DOHH2 (cell line): ENCODE measurements at regions not wholly inside any gene's neighbourhood (a gene's known extent, or its start where the extent isn't known, plus 50 kb on each side); places are given as distances from the start of the nearest gene placed in this dataset.
"Not testable (repeated sequence)": the region's sequence is repeated elsewhere in the genome, so short reads cannot be mapped to it uniquely, and the experiment has no call there.

Source experiments
- H3F3A ChIP-seq: fragments of 200-600 bp; sonication (generic), shearing (Covaris generic); 2 replicates; pipeline ENCODE4 v1.6.0; 2016; ENCODE audit warnings: antibody characterized with exemption, mild to moderate bottlenecking; ENCODE audit not compliant: control insufficient read depth, insufficient read depth
- H3K27ac ChIP-seq: fragments of 200-600 bp; sonication (generic); 2 replicates; pipeline ENCODE4 v1.5.1; 2014; ENCODE audit warnings: low read depth, mild to moderate bottlenecking, low read length, moderate library complexity
- H3K27me3 ChIP-seq: fragments of 200-600 bp; sonication (generic); 2 replicates; pipeline ENCODE4 v1.6.1; 2014; ENCODE audit warnings: mild to moderate bottlenecking, low read length, mixed read lengths; ENCODE audit not compliant: control insufficient read depth
- H3K36me3 ChIP-seq: fragments of 200-600 bp; sonication (generic); 2 replicates; pipeline ENCODE4 v1.6.1; 2014; ENCODE audit warnings: mild to moderate bottlenecking, low read length, moderate library complexity, mixed read lengths; ENCODE audit not compliant: control insufficient read depth
- H3K4me1 ChIP-seq: fragments of 200-600 bp; sonication (generic); 2 replicates; pipeline ENCODE4 v1.6.1; 2014; ENCODE audit warnings: mild to moderate bottlenecking, low read length, mixed read lengths; ENCODE audit not compliant: control insufficient read depth
- H3K4me2 ChIP-seq: fragments of 200-600 bp; sonication (generic); 2 replicates; pipeline ENCODE4 v1.6.0; 2014; ENCODE audit warnings: mild to moderate bottlenecking, low read length, moderate library complexity
- H3K4me3 ChIP-seq: fragments of 200-600 bp; sonication (generic); 2 replicates; pipeline ENCODE4 v1.5.1; 2014; ENCODE audit warnings: mild to moderate bottlenecking, low read length, mixed read lengths
- H3K79me2 ChIP-seq: fragments of 200-600 bp; sonication (generic); 2 replicates; pipeline ENCODE4 v1.6.1; 2014; ENCODE audit warnings: mild to moderate bottlenecking, low read length, mixed read lengths; ENCODE audit not compliant: control insufficient read depth
- H3K9me2 ChIP-seq: fragments of 200-600 bp; sonication (generic); replicated peaks from 2 replicates; pipeline ENCODE4 v1.6.1; 2014; ENCODE audit warnings: mild to moderate bottlenecking, low read length, mixed read lengths; ENCODE audit not compliant: control insufficient read depth
- H3K9me3 ChIP-seq: fragments of 200-600 bp; sonication (generic); 2 replicates; pipeline ENCODE4 v1.6.1; 2014; ENCODE audit warnings: antibody characterized with exemption, low read length, mixed read lengths; ENCODE audit not compliant: control insufficient read depth, insufficient read depth
- H4K20me1 ChIP-seq: fragments of 200-600 bp; sonication (generic); 2 replicates; pipeline ENCODE4 v1.6.0; 2014; ENCODE audit warnings: low read depth, mild to moderate bottlenecking, antibody characterized with exemption, low read length, moderate library complexity; ENCODE audit not compliant: control insufficient read depth, insufficient read depth
- CTCF ChIP-seq: fragments of 200-600 bp; sonication (generic); IDR thresholded peaks from one replicate; pipeline ENCODE4 v1.5.1; 2014; ENCODE audit warnings: antibody characterized with exemption, mild to moderate bottlenecking, low read depth, low read length; ENCODE audit not compliant: poor library complexity, severe bottlenecking
- EZH2phosphoT487 ChIP-seq: fragments of 200-600 bp; sonication (generic); IDR thresholded peaks from 2 replicates; pipeline ENCODE4 v1.6.1; 2017; ENCODE audit warnings: borderline replicate concordance, mild to moderate bottlenecking, antibody characterized with exemption, low read length, moderate library complexity, mixed read lengths

- H3K36me3 ChIP-seq = no peaks in the 10 kb centered on the region
- no peaks in the 10 kb centered on the region for H3K27me3 ChIP-seq
- H3K4me2 ChIP-seq = no peak overlapping the region
- H3K27ac ChIP-seq = no peak overlapping the region
- H3K4me3 ChIP-seq = no peak overlapping the region
- H3K9me2 ChIP-seq = no peaks in the 10 kb centered on the region
- H3K9me3 ChIP-seq = peaks cover 2% of the 10 kb centered on the region; the same call in 1 of the 2 replicates
- no peaks in the 10 kb centered on the region for H3K79me2 ChIP-seq
- H3F3A ChIP-seq = no peaks in the 10 kb centered on the region
- H3K4me1 ChIP-seq = no peaks in the 10 kb centered on the region
- H4K20me1 ChIP-seq = no peaks in the 10 kb centered on the region
- TF ChIP-seq CTCF (no peak), EZH2phosphoT487 (no peak)
Measured at GRCh38 chr2:226463154-226463553, 336.5 kb downstream of the IRS1 start.

- Histone ChIP-seq H3K4me2 (no peak overlapping the region), H3K36me3 (no peaks in the 10 kb centered on the region), H3K27ac (no peak overlapping the region), H3K79me2 (no peaks in the 10 kb centered on the region), H3K9me3 (peaks cover 2% of the 10 kb centered on the region; the same call in 1 of the 2 replicates), H3K9me2 (no peaks in the 10 kb centered on the region), H4K20me1 (no peaks in the 10 kb centered on the region), H3F3A (no peaks in the 10 kb centered on the region), H3K4me3 (no peak overlapping the region), H3K27me3 (no peaks in the 10 kb centered on the region), H3K4me1 (no peaks in the 10 kb centered on the region)
- TF ChIP-seq CTCF = no peak
Measured at GRCh38 chr2:226461981-226462380, 337.6 kb downstream of the IRS1 start.

GRCh38 chr2:226456144-226456543 lies 343.5 kb downstream of the IRS1 start:
- H3K27me3 ChIP-seq, H4K20me1 ChIP-seq, H3K9me2 ChIP-seq, H3K9me3 ChIP-seq, H3K4me1 ChIP-seq, H3K36me3 ChIP-seq, H3F3A ChIP-seq, H3K27ac ChIP-seq, H3K4me2 ChIP-seq, H3K79me2 ChIP-seq, H3K4me3 ChIP-seq: not testable (repeated sequence)

GRCh38 chr2:226452768-226453167 lies 346.9 kb downstream of the IRS1 start:
- TF ChIP-seq CTCF = no peak
- TF ChIP-seq EZH2phosphoT487 = no peak
- H3K4me1 ChIP-seq = no peaks in the 10 kb centered on the region
- H3F3A ChIP-seq = no peaks in the 10 kb centered on the region
- H3K79me2 ChIP-seq = no peaks in the 10 kb centered on the region
- no peaks in the 10 kb centered on the region for H3K36me3 ChIP-seq
- H3K9me2 ChIP-seq = no peaks in the 10 kb centered on the region
- H3K4me2 ChIP-seq = no peak overlapping the region
- H3K27me3 ChIP-seq = no peaks in the 10 kb centered on the region
- no peak overlapping the region for H3K4me3 ChIP-seq
- H3K27ac ChIP-seq = no peak overlapping the region
- H4K20me1 ChIP-seq = no peaks in the 10 kb centered on the region
- H3K9me3 ChIP-seq = no peaks in the 10 kb centered on the region
